Adrenal gland (tissue), 9 donors: ENCODE measurements at regions not wholly inside any gene's neighbourhood (a gene's known extent, or its start where the extent isn't known, plus 50 kb on each side); places are given as distances from the start of the nearest gene placed in this dataset.
"Not testable (repeated sequence)": the region's sequence is repeated elsewhere in the genome, so short reads cannot be mapped to it uniquely, and the experiment has no call there.

Experiments used
- DNase-seq, 7 donors: peaks; one replicate each; pipeline ENCODE4 v3.0.0-alpha.2; 2019 to 2020
- H3K27ac ChIP-seq, 5 donors: fragments of 200-600 bp; sonication (generic) in 4 of 5; 1 replicate in 3 of 5; 2 replicates in 2 of 5; pipeline versions ENCODE4 v1.5.1 to v1.8.0; 2016 to 2020; ENCODE audit warnings: mild to moderate bottlenecking in 1 of 5
- H3K27me3 ChIP-seq: fragments of 200-600 bp; 2 replicates; pipeline ENCODE4 v1.8.0; 2021
- H3K36me3 ChIP-seq, 2 donors: fragments of 200-600 bp; replicated peaks in 1 of 2; 1 replicate in 1 of 2; 2 replicates in 1 of 2; pipeline versions ENCODE4 v1.5.1 to v1.8.0; 2018 to 2022
- H3K4me1 ChIP-seq, 2 donors: fragments of 200-600 bp; replicated peaks in 1 of 2; 1 replicate in 1 of 2; 2 replicates in 1 of 2; pipeline versions ENCODE4 v1.5.1 to v1.8.0; 2018 to 2021
- H3K4me3 ChIP-seq, 4 donors: fragments of 200-600 bp; sonication (generic) in 3 of 4; one replicate each; pipeline ENCODE4 v1.5.1; 2016 to 2018
- H3K9me3 ChIP-seq, 3 donors: fragments of 200-600 bp; sonication (generic) in 1 of 3; replicated peaks in 1 of 3; 1 replicate in 2 of 3; 2 replicates in 1 of 3; pipeline versions ENCODE4 v1.5.1 to v1.8.0; 2016 to 2021
- POLR2A ChIP-seq, 2 donors: fragments of 450-650 bp; IDR thresholded peaks; one replicate each; pipeline ENCODE4 v1.6.1; 2017; ENCODE audit warnings: antibody characterized with exemption in 2 of 2, mild to moderate bottlenecking in 2 of 2, moderate library complexity in 1 of 2
- WGBS, 4 donors: extraction: QIAGEN DNeasy Blood & Tissue Kit in 2 of 4; methylation state at CpG; one replicate each; pipeline versions ENCODE4 v1.1.5 to v1.1.7; 2013 to 2017; 5-methylcytosine and 5-hydroxymethylcytosine counted together
- intact Hi-C, 2 donors: fragments of 100-400 bp; cut with DNase I; formaldehyde crosslinking; loops; one replicate each; pipeline versions ENCODE4 v1.14.1 to v1.15.0; 2022 to 2023
- TF ChIP-seq, protein P1 (sequence below), 6 experiments: fragments of 450-650 bp in 4 of 6; fragments of 200-600 bp in 2 of 6; sonication (generic) in 1 of 6; IDR thresholded peaks; 1 replicate in 5 of 6; 2 replicates in 1 of 6; pipeline versions ENCODE4 v1.5.1 to v1.8.0; 2016 to 2021; ENCODE audit warnings: antibody characterized with exemption in 6 of 6, mild to moderate bottlenecking in 2 of 6, moderate library complexity in 1 of 6
- donor health status: healthy with polysubstance abuse.
- donor health status: Bipolar disorder and iron deficiency.
- donor health status: DM: yes; HTN: yes; CAD: no.
- donor health status: DM: no; HTN: no; CAD: no.
- donor health status: DM: no; HTN: no; CAD: no.

DNA sequence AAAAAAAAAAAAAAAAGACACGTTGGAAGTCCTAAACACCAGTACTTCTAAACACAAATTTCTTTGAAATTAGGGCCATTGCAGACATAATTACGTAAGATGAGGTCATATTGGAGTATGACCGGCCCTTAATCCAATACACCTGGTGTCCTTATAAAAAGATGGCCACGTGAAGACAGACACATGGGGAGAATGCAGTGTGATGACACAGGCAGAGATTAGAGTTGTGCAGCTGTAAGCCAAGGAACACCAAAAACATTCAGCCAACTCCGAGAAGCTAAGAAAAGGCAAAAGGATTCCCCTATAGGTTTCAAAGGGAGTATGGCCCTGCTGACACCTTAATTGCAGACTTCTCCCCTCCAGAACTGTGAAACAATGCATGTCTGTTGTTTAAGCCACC is 379.0 kb upstream of the PDZRN3 start:
- TF ChIP-seq, protein P1, sequence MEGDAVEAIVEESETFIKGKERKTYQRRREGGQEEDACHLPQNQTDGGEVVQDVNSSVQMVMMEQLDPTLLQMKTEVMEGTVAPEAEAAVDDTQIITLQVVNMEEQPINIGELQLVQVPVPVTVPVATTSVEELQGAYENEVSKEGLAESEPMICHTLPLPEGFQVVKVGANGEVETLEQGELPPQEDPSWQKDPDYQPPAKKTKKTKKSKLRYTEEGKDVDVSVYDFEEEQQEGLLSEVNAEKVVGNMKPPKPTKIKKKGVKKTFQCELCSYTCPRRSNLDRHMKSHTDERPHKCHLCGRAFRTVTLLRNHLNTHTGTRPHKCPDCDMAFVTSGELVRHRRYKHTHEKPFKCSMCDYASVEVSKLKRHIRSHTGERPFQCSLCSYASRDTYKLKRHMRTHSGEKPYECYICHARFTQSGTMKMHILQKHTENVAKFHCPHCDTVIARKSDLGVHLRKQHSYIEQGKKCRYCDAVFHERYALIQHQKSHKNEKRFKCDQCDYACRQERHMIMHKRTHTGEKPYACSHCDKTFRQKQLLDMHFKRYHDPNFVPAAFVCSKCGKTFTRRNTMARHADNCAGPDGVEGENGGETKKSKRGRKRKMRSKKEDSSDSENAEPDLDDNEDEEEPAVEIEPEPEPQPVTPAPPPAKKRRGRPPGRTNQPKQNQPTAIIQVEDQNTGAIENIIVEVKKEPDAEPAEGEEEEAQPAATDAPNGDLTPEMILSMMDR (IDR thresholded peaks at IDR 0.05), result no peak
- TF ChIP-seq POLR2A (IDR thresholded peaks at IDR 0.05), result no peak
- no peak overlapping the region for H3K4me3 ChIP-seq
- H3K4me1 ChIP-seq, result peaks cover 4 to 6% of the 10 kb centered on the region in 2 donors
- H3K27me3 ChIP-seq, result no peaks in the 10 kb centered on the region
- no peak for DNase-seq
- intact Hi-C loops, result no loop called here
- H3K27ac ChIP-seq, result no peak overlapping the region
- WGBS, 4 donors, result 83 to 91% (median 85%) methylated on average over 5 of the region's 5 CpGs
- no peaks in the 10 kb centered on the region for H3K36me3 ChIP-seq
- no peaks in the 10 kb centered on the region for H3K9me3 ChIP-seq

- intact Hi-C loops, result no loop called here
Observed at GRCh38 chr3:74001436-74001835, 376.7 kb upstream of the PDZRN3 start.

GRCh38 chr3:74000725-74001124 is 376.0 kb upstream of the PDZRN3 start:
- no peaks in the 10 kb centered on the region for H3K27me3 ChIP-seq
- no peak for DNase-seq
- no peak overlapping the region for H3K4me3 ChIP-seq
- no peaks in the 10 kb centered on the region for H3K36me3 ChIP-seq
- no peak overlapping the region for H3K27ac ChIP-seq
- H3K4me1 ChIP-seq, result peaks cover 4 to 6% of the 10 kb centered on the region in 2 donors
- no peak for TF ChIP-seq POLR2A (IDR thresholded peaks at IDR 0.05)
- TF ChIP-seq, protein P1 (IDR thresholded peaks at IDR 0.05), result no peak
- H3K9me3 ChIP-seq, result no peaks in the 10 kb centered on the region
- WGBS, 4 donors, result 39 to 61% (median 60%) methylated on average over 1 of the region's 1 CpG
- intact Hi-C loops, result no loop called here

More at GRCh38 chr3:74001436-74001835, 376.7 kb upstream of the PDZRN3 start:
- 61 to 77% (median 74%) methylated on average over 2 of the region's 2 CpGs for WGBS, 4 donors
- Histone ChIP-seq H3K4me3 (no peak overlapping the region), H3K27me3 (no peaks in the 10 kb centered on the region), H3K36me3 (no peaks in the 10 kb centered on the region), H3K4me1 (peaks cover 4 to 6% of the 10 kb centered on the region in 2 donors), H3K27ac (no peak overlapping the region), H3K9me3 (no peaks in the 10 kb centered on the region)
- no peak for TF ChIP-seq POLR2A (IDR thresholded peaks at IDR 0.05)
- TF ChIP-seq, protein P1 (IDR thresholded peaks at IDR 0.05), result no peak
- no peak for DNase-seq

- H3K4me1 ChIP-seq, result peaks cover 1 to 6% of the 10 kb centered on the region in 2 donors
- no peak for TF ChIP-seq POLR2A (IDR thresholded peaks at IDR 0.05)
- TF ChIP-seq, protein P1 (IDR thresholded peaks at IDR 0.05), result no peak
- H3K27ac ChIP-seq, result no peak overlapping the region
- no peaks in the 10 kb centered on the region for H3K9me3 ChIP-seq
- no peaks in the 10 kb centered on the region for H3K36me3 ChIP-seq
- H3K27me3 ChIP-seq, result no peaks in the 10 kb centered on the region
- no peak overlapping the region for H3K4me3 ChIP-seq
- intact Hi-C loops, result no loop called here
- no peak for DNase-seq
- WGBS, 4 donors, result 100% methylated on average over 1 of the region's 1 CpG
Observed at GRCh38 chr3:73999501-73999900, 374.8 kb upstream of the PDZRN3 start.

GRCh38 chr3:73990691-73991090 is 365.9 kb upstream of the PDZRN3 start:
- H3K4me3 ChIP-seq, H3K36me3 ChIP-seq, H3K27me3 ChIP-seq, H3K4me1 ChIP-seq, intact Hi-C loops, DNase-seq, H3K9me3 ChIP-seq, H3K27ac ChIP-seq: not testable (repeated sequence)
- WGBS, 4 donors, result 91 to 94% (median 93%) methylated on average over 17 to 19 of the region's 19 CpGs
